Kidney (tissue), 13 donors: ENCODE measurements at regions not wholly inside any gene's neighbourhood (a gene's known extent, or its start where the extent isn't known, plus 50 kb on each side); places are given as distances from the start of the nearest gene placed in this dataset.
A peak's percentile ranks its signal among the peaks of the same experiment; 100 is the strongest.
"Not testable (repeated sequence)": the region's sequence is repeated elsewhere in the genome, so short reads cannot be mapped to it uniquely, and the experiment has no call there.

ENCODE experiments used
- DNase-seq, 5 donors: peaks; one replicate each; pipeline ENCODE4 v3.0.0-alpha.2; 2013 to 2020
- FAIRE-seq: peaks from 2 replicates; lab custom pipeline; 2012; peaks lifted over from hg19 to GRCh38; lab: Jason Lieb, UNC
- H3K27ac ChIP-seq, 2 donors: one replicate each; pipeline ENCODE4 v1.7.0; 2013; ENCODE audit warnings: low read depth in 2 of 2, low read length in 2 of 2, inconsistent platforms in 1 of 2
- H3K27me3 ChIP-seq: one replicate; pipeline ENCODE4 v1.7.1; 2013; ENCODE audit warnings: low read length, inconsistent platforms; ENCODE audit not compliant: control insufficient read depth, insufficient read depth
- H3K36me3 ChIP-seq, 3 donors: one replicate each; pipeline versions ENCODE4 v1.7.0 to v1.7.1; 2013; ENCODE audit warnings: low read length in 3 of 3, control low read depth in 1 of 3, inconsistent platforms in 1 of 3; ENCODE audit not compliant: insufficient read depth in 3 of 3, control insufficient read depth in 2 of 3
- H3K4me1 ChIP-seq, 3 donors: one replicate each; pipeline versions ENCODE4 v1.7.0 to v1.7.1; 2013; ENCODE audit warnings: low read length in 3 of 3, inconsistent platforms in 1 of 3, low read depth in 1 of 3; ENCODE audit not compliant: control insufficient read depth in 2 of 3, insufficient read depth in 2 of 3
- H3K4me3 ChIP-seq, 3 donors: one replicate each; pipeline versions ENCODE4 v1.7.0 to v1.8.1; 2013; ENCODE audit warnings: low read length in 3 of 3, control low read depth in 1 of 3, inconsistent platforms in 1 of 3
- H3K9ac ChIP-seq, 3 donors: one replicate each; pipeline versions ENCODE4 v1.7.0 to v1.7.1; 2013; ENCODE audit warnings: low read length in 3 of 3, control low read depth in 1 of 3, inconsistent platforms in 1 of 3
- H3K9me3 ChIP-seq, 3 donors: one replicate each; pipeline versions ENCODE4 v1.7.0 to v1.7.1; 2013; ENCODE audit warnings: low read length in 3 of 3, control low read depth in 1 of 3, inconsistent platforms in 1 of 3; ENCODE audit not compliant: control insufficient read depth in 2 of 3, insufficient read depth in 1 of 3
- CTCF ChIP-seq: IDR thresholded peaks from 3 replicates; pipeline ENCODE4 v1.5.1; 2012; ENCODE audit warnings: mild to moderate bottlenecking, moderate library complexity, borderline replicate concordance; ENCODE audit not compliant: insufficient read depth; ENCODE audit errors: extremely low read depth
- intact Hi-C: fragments of 100-400 bp; cut with DNase I; formaldehyde crosslinking; loops from one replicate; pipeline ENCODE4 v1.11.1; 2022
- donor health status: control.
- donor health status: control.
- donor health status: control.
- donor health status: control.
- donor health status: control.
- donor health status: DM: yes; HTN: yes; CAD: no.
- donor health status: Normal renal cell carcinoma (clear cell type).

DNA sequence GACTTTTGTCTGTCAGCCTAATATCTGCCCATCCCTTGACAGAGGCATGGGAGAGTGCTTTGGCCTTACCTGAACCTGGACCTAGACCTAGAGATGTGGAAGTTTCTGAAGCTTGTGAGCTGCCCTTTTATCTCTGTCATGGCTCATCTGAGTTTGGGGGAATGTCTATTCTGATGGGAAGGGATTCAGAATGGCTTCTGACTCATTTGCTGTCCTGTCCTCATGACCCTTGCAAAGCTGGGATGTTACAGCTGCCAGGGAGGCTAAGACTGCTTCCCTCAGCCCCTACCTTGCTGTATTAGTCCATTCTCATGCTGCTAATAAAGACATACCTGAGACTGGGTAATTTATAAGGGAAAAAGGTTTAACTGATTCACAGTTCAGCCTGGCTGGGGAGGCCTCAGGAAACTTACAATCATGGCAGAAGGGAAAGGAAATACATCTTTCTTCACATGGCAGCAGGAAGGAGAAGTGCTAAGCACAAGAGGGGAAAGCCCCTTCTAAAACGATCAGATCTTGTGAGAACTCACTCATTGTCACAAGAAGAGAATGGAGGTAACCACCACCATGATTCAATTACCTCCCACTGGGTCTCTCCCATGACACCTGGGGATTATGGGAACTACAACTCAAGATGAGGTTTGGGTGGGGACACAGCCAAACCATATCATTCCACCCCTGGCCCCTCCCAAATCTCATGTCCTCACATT lies 252.2 kb downstream of the ERMARD start:
- Histone ChIP-seq H3K27ac (no peak overlapping the region), H3K4me1 (no peaks in the 10 kb centered on the region), H3K36me3 (no peaks in the 10 kb centered on the region), H3K4me3 (no peak overlapping the region), H3K9ac (no peak overlapping the region), H3K27me3 (no peaks in the 10 kb centered on the region), H3K9me3 (no peaks in the 10 kb centered on the region)
- intact Hi-C loops = no loop called here
- FAIRE-seq (no peak), DNase-seq (no peak)
- no peak for TF ChIP-seq CTCF

GRCh38 chr6:170003027-170003426 lies 251.6 kb downstream of the ERMARD start:
- DNase-seq (peak in 1 of 5 donors; percentile 2), FAIRE-seq (no peak)
- Histone ChIP-seq H3K9me3 (no peaks in the 10 kb centered on the region), H3K27me3 (no peaks in the 10 kb centered on the region), H3K4me1 (no peaks in the 10 kb centered on the region), H3K27ac (no peak overlapping the region), H3K9ac (no peak overlapping the region), H3K36me3 (no peaks in the 10 kb centered on the region), H3K4me3 (no peak overlapping the region)
- no peak for TF ChIP-seq CTCF
- intact Hi-C loops = no loop called here

- H3K9me3 ChIP-seq, H3K9ac ChIP-seq, H3K36me3 ChIP-seq, H3K4me1 ChIP-seq, intact Hi-C loops, DNase-seq, H3K27me3 ChIP-seq, H3K27ac ChIP-seq, FAIRE-seq, H3K4me3 ChIP-seq: not testable (repeated sequence)
These were observed 250.4 kb downstream of the ERMARD start for GRCh38 chr6:170001782-170002181.

DNA sequence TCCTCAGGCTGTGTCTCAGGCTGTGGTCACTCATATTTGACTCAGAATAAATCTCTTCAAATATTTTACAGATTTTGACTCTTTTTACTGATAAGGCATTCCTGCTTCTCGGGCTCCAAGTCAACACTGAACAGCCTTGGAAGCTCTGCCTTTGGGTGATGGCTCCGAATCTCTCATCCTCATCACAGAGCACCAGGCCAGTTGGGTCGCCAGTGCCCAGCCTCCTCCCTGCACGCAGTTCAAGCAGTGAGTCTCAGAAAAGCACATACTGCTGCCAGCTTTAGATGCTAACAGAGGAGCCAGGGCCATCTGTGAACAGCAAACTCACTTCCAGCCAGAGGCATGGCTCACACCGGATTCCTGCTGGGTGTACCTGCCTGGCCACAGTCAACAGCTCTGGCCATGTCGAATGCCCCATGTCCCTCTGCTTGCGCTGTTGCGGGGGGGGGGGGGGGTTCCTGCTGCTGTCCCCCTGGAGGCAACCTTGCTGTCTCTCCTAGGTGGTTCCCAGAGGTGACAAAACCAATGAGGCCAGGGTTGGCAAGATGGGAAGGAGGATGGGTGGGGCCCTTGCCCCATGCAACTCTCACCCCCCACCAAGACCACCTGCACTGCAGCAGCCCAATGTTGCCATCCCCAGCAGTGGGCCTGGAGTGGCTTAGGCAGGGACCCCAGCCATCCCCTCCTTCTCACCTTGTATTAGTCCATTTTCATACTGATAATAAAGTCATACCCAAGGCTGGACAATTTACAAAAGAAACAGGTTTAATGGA lies 248.8 kb downstream of the ERMARD start:
- FAIRE-seq (no peak), DNase-seq (peak in 1 of 5 donors; percentile 1)
- Histone ChIP-seq H3K9me3 (no peaks in the 10 kb centered on the region), H3K4me3 (no peak overlapping the region), H3K9ac (no peak overlapping the region), H3K36me3 (no peaks in the 10 kb centered on the region), H3K27ac (no peak overlapping the region), H3K4me1 (no peaks in the 10 kb centered on the region), H3K27me3 (no peaks in the 10 kb centered on the region)
- TF ChIP-seq CTCF = no peak
- intact Hi-C loops = no loop called here
